ENCODE measurements at regions not wholly inside any gene's neighbourhood (a gene's known extent, or its start where the extent isn't known, plus 50 kb on each side); places are given as distances from the start of the nearest gene placed in this dataset.
"Not testable (repeated sequence)": the region's sequence is repeated elsewhere in the genome, so short reads cannot be mapped to it uniquely, and the experiment has no call there.

GRCh38 chr19:27709496-27709895 is 1503.5 kb downstream of the UQCRFS1 start:
- H3K4me2 ChIP-seq: no peak overlapping the region
- H3K27me3 ChIP-seq (ENCODE audit: insufficient read depth, low read depth): peaks cover 12% of the 10 kb centered on the region; the same call in 1 of the 2 replicates
- H3K4me3 ChIP-seq: no peak overlapping the region
- BruUV-seq (replicated peaks): no TSS peak
- POLR2A ChIA-PET (ENCODE audit: unreplicated experiment): no interaction called here
- H3K9me3 ChIP-seq (ENCODE audit: insufficient read depth, low read depth): peaks cover 3% of the 10 kb centered on the region; the same call in 1 of the 2 replicates
- H3F3A ChIP-seq (ENCODE audit: insufficient read depth, low read depth): no peaks in the 10 kb centered on the region
- no peaks in the 10 kb centered on the region for H4K20me1 ChIP-seq (ENCODE audit: insufficient read depth)
- H2AFZ ChIP-seq: no peak overlapping the region
- TF ChIP-seq EZH2 (IDR thresholded peaks at IDR 0.05; ENCODE audit: low read depth) (no peak), CTCF (conservative IDR thresholded peaks at IDR 0.05) (no peak)
- CTCF ChIA-PET: no interaction called here
- no peak for DNase-seq
- H3K36me3 ChIP-seq (ENCODE audit: low read depth): no peaks in the 10 kb centered on the region
- no peak overlapping the region for H3K27ac ChIP-seq
- no peaks in the 10 kb centered on the region for H3K4me1 ChIP-seq (replicated peaks; ENCODE audit: insufficient read depth)
- intact Hi-C loops (cut with micrococcal nuclease; ENCODE audit: unreplicated experiment): no loop called here
- no peaks in the 10 kb centered on the region for H3K9me2 ChIP-seq (ENCODE audit: insufficient read depth)
- no peaks in the 10 kb centered on the region for H3K79me2 ChIP-seq (ENCODE audit: low read depth)

- DNase-seq; H3K4me1 ChIP-seq (replicated peaks; ENCODE audit: insufficient read depth); H2AFZ ChIP-seq; CTCF ChIA-PET; H3K4me3 ChIP-seq; H3F3A ChIP-seq (ENCODE audit: insufficient read depth, low read depth); H3K27ac ChIP-seq; BruUV-seq (replicated peaks); H3K36me3 ChIP-seq (ENCODE audit: low read depth); POLR2A ChIA-PET (ENCODE audit: unreplicated experiment); H3K9me3 ChIP-seq (ENCODE audit: insufficient read depth, low read depth); H3K79me2 ChIP-seq (ENCODE audit: low read depth); H3K4me2 ChIP-seq; intact Hi-C loops (cut with micrococcal nuclease; ENCODE audit: unreplicated experiment); H3K9me2 ChIP-seq (ENCODE audit: insufficient read depth); H4K20me1 ChIP-seq (ENCODE audit: insufficient read depth): not testable (repeated sequence)
- peaks cover 12% of the 10 kb centered on the region; the same call in 1 of the 2 replicates for H3K27me3 ChIP-seq (ENCODE audit: insufficient read depth, low read depth)
Measured at GRCh38 chr19:27708986-27709385, 1504.0 kb downstream of the UQCRFS1 start.

- intact Hi-C loops (cut with micrococcal nuclease; ENCODE audit: unreplicated experiment); POLR2A ChIA-PET (ENCODE audit: unreplicated experiment); BruUV-seq (replicated peaks); H3K4me3 ChIP-seq; H2AFZ ChIP-seq; H4K20me1 ChIP-seq (ENCODE audit: insufficient read depth); H3K9me3 ChIP-seq (ENCODE audit: insufficient read depth, low read depth); DNase-seq; H3F3A ChIP-seq (ENCODE audit: insufficient read depth, low read depth); H3K79me2 ChIP-seq (ENCODE audit: low read depth); H3K4me2 ChIP-seq; H3K9me2 ChIP-seq (ENCODE audit: insufficient read depth); H3K27ac ChIP-seq; H3K36me3 ChIP-seq (ENCODE audit: low read depth); H3K4me1 ChIP-seq (replicated peaks; ENCODE audit: insufficient read depth); CTCF ChIA-PET: not testable (repeated sequence)
- H3K27me3 ChIP-seq (ENCODE audit: insufficient read depth, low read depth): peaks cover 12% of the 10 kb centered on the region; the same call in 1 of the 2 replicates
Measured at GRCh38 chr19:27707026-27707425, 1505.9 kb downstream of the UQCRFS1 start.

GRCh38 chr19:27705896-27706295 is 1507.1 kb downstream of the UQCRFS1 start:
- Histone ChIP-seq H3K9me2 (ENCODE audit: insufficient read depth) (no peaks in the 10 kb centered on the region), H3F3A (ENCODE audit: insufficient read depth, low read depth) (no peaks in the 10 kb centered on the region), H3K4me3 (no peak overlapping the region), H3K9me3 (ENCODE audit: insufficient read depth, low read depth) (no peaks in the 10 kb centered on the region), H3K4me1 (replicated peaks; ENCODE audit: insufficient read depth) (no peaks in the 10 kb centered on the region), H2AFZ (no peak overlapping the region), H3K27ac (no peak overlapping the region), H3K4me2 (no peak overlapping the region), H4K20me1 (ENCODE audit: insufficient read depth) (no peaks in the 10 kb centered on the region), H3K79me2 (ENCODE audit: low read depth) (no peaks in the 10 kb centered on the region), H3K36me3 (ENCODE audit: low read depth) (no peaks in the 10 kb centered on the region), H3K27me3 (ENCODE audit: insufficient read depth, low read depth) (peaks cover 12% of the 10 kb centered on the region; the same call in 1 of the 2 replicates)
- POLR2A ChIA-PET (ENCODE audit: unreplicated experiment): no interaction called here
- intact Hi-C loops (cut with micrococcal nuclease; ENCODE audit: unreplicated experiment): no loop called here
- DNase-seq: no peak
- BruUV-seq (replicated peaks): no TSS peak
- no peak for TF ChIP-seq CTCF (conservative IDR thresholded peaks at IDR 0.05)
- no peak for TF ChIP-seq EZH2 (IDR thresholded peaks at IDR 0.05; ENCODE audit: low read depth)
- CTCF ChIA-PET: no interaction called here

Measured in PC-9 (cell line).